ENCODE measurements at regions not wholly inside any gene's neighbourhood (a gene's known extent, or its start where the extent isn't known, plus 50 kb on each side); places are given as distances from the start of the nearest gene placed in this dataset.

- TF ChIP-seq EZH2 (IDR thresholded peaks at IDR 0.05; ENCODE audit: borderline replicate concordance, low read depth, low read length, poor library complexity, severe bottlenecking) = no peak
- H3K36me3 ChIP-seq (ENCODE audit: insufficient read depth, low read length, poor library complexity, severe bottlenecking) = no peaks in the 10 kb centered on the region
- DNase-seq (ENCODE audit: low spot score) = no peak
- no peak overlapping the region for H3K27ac ChIP-seq (ENCODE audit: low read depth, low read length, poor library complexity, severe bottlenecking)
- CTCF ChIA-PET = no interaction called here
- BruUV-seq (replicated peaks) = no TSS peak
- H3K4me3 ChIP-seq (ENCODE audit: low read depth, low read length, poor library complexity, severe bottlenecking) = no peak overlapping the region
- intact Hi-C loops (cut with micrococcal nuclease; ENCODE audit: unreplicated experiment) = no loop called here
- H3K27me3 ChIP-seq (replicated peaks; ENCODE audit: insufficient read depth, low read depth, low read length, poor library complexity) = no peaks in the 10 kb centered on the region
- H3K4me1 ChIP-seq (ENCODE audit: insufficient read depth, low read length, poor library complexity, severe bottlenecking) = no peaks in the 10 kb centered on the region
- POLR2A ChIA-PET (ENCODE audit: low non-redundant PET) = no interaction called here
- no peaks in the 10 kb centered on the region for H3K9me3 ChIP-seq (ENCODE audit: low read depth, low read length, poor library complexity, severe bottlenecking)
Observed at GRCh38 chr12:74988156-74988555, 221.5 kb downstream of the KCNC2 start.

All from A673 (cell line).